GM18520 (cell line): ENCODE measurements at regions not wholly inside any gene's neighbourhood (a gene's known extent, or its start where the extent isn't known, plus 50 kb on each side); places are given as distances from the start of the nearest gene placed in this dataset.
"Not testable (repeated sequence)": the region's sequence is repeated elsewhere in the genome, so short reads cannot be mapped to it uniquely, and the experiment has no call there.

Experiments used
- ATAC-seq: cut with Tn5 transposase; IDR thresholded peaks from one replicate; pipeline ENCODE4 v1.9.1; 2021; ENCODE audit not compliant: unreplicated experiment

DNA sequence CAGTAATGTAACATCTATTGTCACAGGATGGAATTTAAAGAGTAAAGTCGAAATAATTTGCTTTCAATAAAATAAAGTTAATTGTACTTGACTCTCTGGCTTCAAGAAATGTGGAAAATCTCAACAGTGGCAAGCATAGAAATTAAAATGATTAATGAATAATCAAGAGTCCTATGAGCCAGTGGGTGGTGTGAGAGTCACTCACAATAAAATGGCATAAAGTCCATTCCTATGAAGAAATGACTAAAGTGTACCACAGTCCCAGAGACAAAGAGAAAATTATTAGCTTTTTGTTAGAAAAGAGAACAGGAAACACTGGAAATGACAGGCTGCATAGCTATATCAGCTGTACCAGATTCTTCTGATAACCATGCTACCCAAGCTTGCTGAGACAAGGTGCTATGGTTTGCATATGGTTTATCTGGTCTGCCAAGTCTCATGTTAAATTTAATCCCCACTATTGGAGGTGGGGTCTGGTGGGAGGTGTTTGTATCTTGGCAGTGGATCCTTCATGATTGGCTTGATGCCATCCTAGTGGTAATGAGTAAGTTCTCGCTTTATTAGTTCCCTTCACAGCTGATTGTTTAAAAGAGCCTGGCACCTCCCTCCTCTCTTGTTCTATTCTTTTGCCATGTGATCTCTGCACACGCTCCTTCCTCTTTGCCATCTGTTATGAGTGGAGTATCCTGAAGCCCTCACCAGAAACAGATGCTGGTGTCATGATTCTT lies 647.7 kb upstream of the ITGA1 start:
- ATAC-seq = no peak

GRCh38 chr5:52148679-52149078 lies 639.0 kb upstream of the ITGA1 start:
- ATAC-seq = no peak

GRCh38 chr5:52150501-52150900 lies 637.2 kb upstream of the ITGA1 start:
- ATAC-seq = no peak

GRCh38 chr5:52156809-52157208 lies 630.9 kb upstream of the ITGA1 start:
- ATAC-seq = not testable (repeated sequence)

- not testable (repeated sequence) for ATAC-seq
Observed at GRCh38 chr5:52165806-52166205, 621.9 kb upstream of the ITGA1 start.

- ATAC-seq = no peak
Observed at GRCh38 chr5:52173133-52173532, 614.6 kb upstream of the ITGA1 start.

DNA sequence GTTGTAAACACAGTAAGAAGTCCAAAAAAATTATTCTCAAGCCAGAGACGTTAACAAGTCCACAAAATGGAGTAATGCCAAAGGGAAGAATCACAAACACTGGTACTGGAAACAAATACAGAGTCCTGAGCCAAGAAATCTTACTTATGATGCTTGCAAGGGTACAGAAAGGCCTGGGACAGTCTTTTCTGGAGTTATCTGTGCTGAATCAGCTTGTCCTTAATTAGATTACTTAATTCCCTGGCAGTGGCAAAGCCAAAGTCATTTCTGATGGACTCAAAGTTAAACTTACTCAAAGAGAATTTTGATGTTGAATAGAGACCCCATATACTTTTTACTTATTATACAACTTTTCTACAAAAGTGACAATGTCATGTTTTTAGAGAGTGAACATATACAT lies 610.5 kb upstream of the ITGA1 start:
- ATAC-seq = no peak

- no peak for ATAC-seq
Observed at GRCh38 chr5:52181403-52181802, 606.3 kb upstream of the ITGA1 start.

- ATAC-seq = no peak
Observed at GRCh38 chr5:52190737-52191136, 597.0 kb upstream of the ITGA1 start.

DNA sequence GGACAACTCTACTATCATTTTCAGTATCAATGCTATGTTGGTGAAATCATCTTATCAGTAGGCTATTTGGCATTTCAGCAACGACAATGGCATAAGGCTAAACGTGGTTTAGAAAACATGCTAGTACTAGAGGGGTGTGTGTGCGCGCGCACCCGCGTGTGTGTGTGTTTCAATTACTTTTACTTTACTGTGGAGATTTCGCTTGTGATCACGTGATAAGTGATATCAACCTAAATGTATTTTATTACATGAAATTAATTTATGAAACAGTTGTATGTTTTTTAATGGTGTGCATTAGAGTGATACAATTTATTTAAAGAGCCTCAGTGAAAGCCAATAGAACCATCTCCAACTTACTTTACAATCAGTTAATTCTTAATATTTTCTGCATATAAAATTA lies 587.9 kb upstream of the ITGA1 start:
- no peak for ATAC-seq

- ATAC-seq = no peak
Observed at GRCh38 chr5:52202256-52202655, 585.5 kb upstream of the ITGA1 start.

- ATAC-seq = no peak
Observed at GRCh38 chr5:52204310-52204709, 583.4 kb upstream of the ITGA1 start.
